MM.1S (cell line): ENCODE measurements at regions not wholly inside any gene's neighbourhood (a gene's known extent, or its start where the extent isn't known, plus 50 kb on each side); places are given as distances from the start of the nearest gene placed in this dataset.

Experiments used
- DNase-seq: peaks from one replicate; pipeline ENCODE4 v3.0.0-alpha.2; 2015
- H2AFZ ChIP-seq: fragments of 300-600 bp; sonication (generic); 2 replicates; pipeline ENCODE4 v1.6.0; 2016; ENCODE audit warnings: antibody characterized with exemption, low read length
- H3F3A ChIP-seq: fragments of 300-600 bp; sonication (generic); 2 replicates; pipeline ENCODE4 v1.6.1; 2016; ENCODE audit warnings: mild to moderate bottlenecking, antibody characterized with exemption, low read length, moderate library complexity, mixed read lengths; ENCODE audit not compliant: insufficient read depth
- H3K27ac ChIP-seq: fragments of 300-600 bp; sonication (generic); 2 replicates; pipeline ENCODE4 v1.5.1; 2016; ENCODE audit warnings: mild to moderate bottlenecking, low read length
- H3K27me3 ChIP-seq: fragments of 300-600 bp; sonication (generic); replicated peaks from 2 replicates; pipeline ENCODE4 v1.6.0; 2016; ENCODE audit warnings: low read length; ENCODE audit not compliant: insufficient read depth
- H3K36me3 ChIP-seq: fragments of 300-600 bp; sonication (generic); replicated peaks from 2 replicates; pipeline ENCODE4 v1.6.1; 2016; ENCODE audit warnings: mild to moderate bottlenecking, low read length, mixed read lengths; ENCODE audit not compliant: insufficient read depth
- H3K4me1 ChIP-seq: fragments of 300-600 bp; sonication (generic); 2 replicates; pipeline ENCODE4 v1.6.1; 2016; ENCODE audit warnings: low read length, mixed read lengths
- H3K4me2 ChIP-seq: fragments of 300-600 bp; sonication (generic); 2 replicates; pipeline ENCODE4 v1.6.0; 2016; ENCODE audit warnings: low read depth, low read length
- H3K4me3 ChIP-seq: fragments of 300-600 bp; sonication (generic); 2 replicates; pipeline ENCODE4 v1.5.1; 2016; ENCODE audit warnings: low read length, mixed read lengths
- H3K79me2 ChIP-seq: fragments of 300-600 bp; sonication (generic); 2 replicates; pipeline ENCODE4 v1.6.1; 2016; ENCODE audit warnings: mixed run types, low read length, mixed read lengths
- H3K9ac ChIP-seq: fragments of 300-600 bp; sonication (generic); 2 replicates; pipeline ENCODE4 v1.6.1; 2016; ENCODE audit warnings: low read length, mixed read lengths
- H3K9me2 ChIP-seq: fragments of 300-600 bp; sonication (generic); replicated peaks from 2 replicates; pipeline ENCODE4 v1.6.1; 2016; ENCODE audit warnings: mild to moderate bottlenecking, low read length, mixed read lengths; ENCODE audit not compliant: insufficient read depth
- H3K9me3 ChIP-seq: fragments of 300-600 bp; sonication (generic); replicated peaks from 2 replicates; pipeline ENCODE4 v1.6.1; 2016; ENCODE audit warnings: mild to moderate bottlenecking, low read length, mixed read lengths; ENCODE audit not compliant: insufficient read depth
- H4K20me1 ChIP-seq: fragments of 300-600 bp; sonication (generic); 2 replicates; pipeline ENCODE4 v1.6.1; 2016; ENCODE audit warnings: mild to moderate bottlenecking, low read length, moderate library complexity, mixed read lengths; ENCODE audit not compliant: insufficient read depth
- EZH2 ChIP-seq: fragments of 300-600 bp; sonication (generic); optimal IDR thresholded peaks from 2 replicates; pipeline ENCODE3; 2017; ENCODE audit warnings: low read depth, mild to moderate bottlenecking, antibody characterized with exemption, low read length, mixed read lengths
- EZH2phosphoT487 ChIP-seq: fragments of 300-600 bp; sonication (generic); IDR thresholded peaks from 2 replicates; pipeline ENCODE4 v1.6.1; 2018; ENCODE audit warnings: antibody characterized with exemption, low read length
- TF ChIP-seq, protein P1 (sequence below): fragments of 300-600 bp; sonication (generic); IDR thresholded peaks from 2 replicates; pipeline ENCODE4 v1.5.1; 2016; ENCODE audit warnings: antibody characterized with exemption, low read length, mixed read lengths

DNA sequence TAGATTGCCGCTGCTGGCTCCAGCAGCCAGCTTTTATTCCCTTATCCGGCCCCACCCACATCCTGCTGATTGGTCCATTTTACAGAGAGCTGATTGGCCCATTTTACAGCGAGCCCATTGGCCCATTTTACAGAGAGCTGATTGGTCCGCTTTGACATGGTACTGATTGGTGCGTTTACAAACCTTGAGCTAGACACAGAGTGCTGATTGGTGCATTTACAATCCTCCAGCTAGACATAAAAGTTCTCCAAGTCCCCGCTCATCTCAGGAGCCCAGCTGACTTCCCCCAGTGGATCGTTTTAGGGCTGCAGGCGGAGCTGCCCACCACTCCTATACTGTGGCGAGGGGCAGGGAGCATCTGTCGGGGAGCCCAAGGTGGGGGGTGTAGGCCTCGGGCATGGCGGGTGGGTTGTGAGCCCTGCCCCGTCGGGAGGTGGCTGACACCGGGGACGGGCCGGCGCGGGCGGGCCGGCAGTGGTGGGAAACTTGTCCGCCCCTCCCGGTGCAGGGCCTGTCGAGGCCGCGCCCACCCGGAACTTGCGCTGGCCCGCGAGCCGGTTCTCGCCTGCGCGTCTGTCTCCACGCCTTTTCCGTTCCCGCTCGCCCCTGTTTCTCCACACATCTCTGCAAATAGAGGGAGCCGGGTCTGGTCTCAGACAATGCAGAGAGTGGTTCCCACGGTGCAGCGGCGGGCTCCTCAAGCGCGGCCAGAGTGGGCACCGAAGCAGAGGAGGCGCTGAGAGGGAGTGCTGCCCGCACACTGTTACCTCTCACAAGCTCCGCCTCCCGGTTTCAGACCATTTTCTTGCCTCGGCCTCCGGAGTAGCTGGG is 86.1 kb upstream of the STMND1 start:
- H3K9me2 ChIP-seq: no peaks in the 10 kb centered on the region
- no peaks in the 10 kb centered on the region for H3K36me3 ChIP-seq
- H3F3A ChIP-seq: no peaks in the 10 kb centered on the region
- no peak for TF ChIP-seq EZH2phosphoT487
- TF ChIP-seq EZH2: no peak
- TF ChIP-seq, protein P1, sequence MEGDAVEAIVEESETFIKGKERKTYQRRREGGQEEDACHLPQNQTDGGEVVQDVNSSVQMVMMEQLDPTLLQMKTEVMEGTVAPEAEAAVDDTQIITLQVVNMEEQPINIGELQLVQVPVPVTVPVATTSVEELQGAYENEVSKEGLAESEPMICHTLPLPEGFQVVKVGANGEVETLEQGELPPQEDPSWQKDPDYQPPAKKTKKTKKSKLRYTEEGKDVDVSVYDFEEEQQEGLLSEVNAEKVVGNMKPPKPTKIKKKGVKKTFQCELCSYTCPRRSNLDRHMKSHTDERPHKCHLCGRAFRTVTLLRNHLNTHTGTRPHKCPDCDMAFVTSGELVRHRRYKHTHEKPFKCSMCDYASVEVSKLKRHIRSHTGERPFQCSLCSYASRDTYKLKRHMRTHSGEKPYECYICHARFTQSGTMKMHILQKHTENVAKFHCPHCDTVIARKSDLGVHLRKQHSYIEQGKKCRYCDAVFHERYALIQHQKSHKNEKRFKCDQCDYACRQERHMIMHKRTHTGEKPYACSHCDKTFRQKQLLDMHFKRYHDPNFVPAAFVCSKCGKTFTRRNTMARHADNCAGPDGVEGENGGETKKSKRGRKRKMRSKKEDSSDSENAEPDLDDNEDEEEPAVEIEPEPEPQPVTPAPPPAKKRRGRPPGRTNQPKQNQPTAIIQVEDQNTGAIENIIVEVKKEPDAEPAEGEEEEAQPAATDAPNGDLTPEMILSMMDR: no peak
- DNase-seq: no peak
- no peak overlapping the region for H3K27ac ChIP-seq
- H3K4me1 ChIP-seq: no peaks in the 10 kb centered on the region
- no peaks in the 10 kb centered on the region for H3K9me3 ChIP-seq
- no peaks in the 10 kb centered on the region for H4K20me1 ChIP-seq
- H3K79me2 ChIP-seq: no peaks in the 10 kb centered on the region
- no peak overlapping the region for H2AFZ ChIP-seq
- no peak overlapping the region for H3K9ac ChIP-seq
- H3K4me2 ChIP-seq: no peak overlapping the region
- H3K4me3 ChIP-seq: no peak overlapping the region
- H3K27me3 ChIP-seq: no peaks in the 10 kb centered on the region

DNA sequence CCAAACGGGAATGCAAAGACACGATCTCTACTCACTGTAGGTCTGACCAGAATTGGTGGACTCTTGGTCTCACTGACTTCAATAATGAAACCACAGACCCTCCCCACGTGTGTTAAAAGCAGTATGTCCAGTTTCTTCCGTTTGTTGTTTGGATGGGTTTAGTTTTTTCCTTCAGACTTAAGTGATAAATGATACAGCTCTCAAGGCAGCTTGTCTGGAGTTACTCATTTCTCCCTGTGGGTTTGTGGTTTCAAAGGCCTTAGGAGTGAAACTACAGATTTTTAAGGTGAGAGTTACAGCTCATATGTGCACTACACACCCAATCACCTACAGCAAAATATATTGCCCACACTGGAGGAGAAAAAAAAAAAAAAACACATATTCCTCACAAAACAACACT is 86.7 kb upstream of the STMND1 start:
- Histone ChIP-seq H3F3A (no peaks in the 10 kb centered on the region), H3K27ac (no peak overlapping the region), H3K36me3 (no peaks in the 10 kb centered on the region), H3K9me3 (no peaks in the 10 kb centered on the region), H3K4me2 (no peak overlapping the region), H3K9ac (no peak overlapping the region), H3K9me2 (no peaks in the 10 kb centered on the region), H3K79me2 (no peaks in the 10 kb centered on the region), H3K27me3 (no peaks in the 10 kb centered on the region), H3K4me3 (no peak overlapping the region), H4K20me1 (no peaks in the 10 kb centered on the region), H2AFZ (no peak overlapping the region), H3K4me1 (no peaks in the 10 kb centered on the region)
- TF ChIP-seq EZH2 (no peak), EZH2phosphoT487 (no peak)
- TF ChIP-seq, protein P1: no peak
- peak; percentile 62 for DNase-seq

DNA sequence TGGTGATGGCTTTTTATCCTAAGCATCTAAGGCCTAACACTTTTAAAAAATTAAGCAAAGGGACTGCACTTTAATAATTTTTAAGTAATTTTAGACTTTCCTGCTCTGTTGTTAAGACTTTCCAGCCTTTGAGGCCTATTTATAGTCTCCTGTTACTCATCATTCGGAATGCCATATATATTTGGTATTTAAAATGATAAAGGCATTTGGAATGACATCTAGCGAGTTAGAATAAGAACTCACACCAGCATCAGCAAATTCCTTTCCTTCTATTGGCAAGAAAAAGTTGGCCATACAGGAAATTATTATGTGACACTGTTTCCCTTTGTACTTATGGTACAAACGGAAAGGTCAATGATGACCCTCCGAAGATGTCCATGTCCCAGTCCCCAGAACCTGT is 88.1 kb upstream of the STMND1 start:
- no peaks in the 10 kb centered on the region for H3K27me3 ChIP-seq
- no peak for DNase-seq
- no peak for TF ChIP-seq EZH2
- no peak for TF ChIP-seq EZH2phosphoT487
- TF ChIP-seq, protein P1: no peak

More for the DNA sequence above, 88.1 kb upstream of the STMND1 start:
- H3K4me1 ChIP-seq: no peaks in the 10 kb centered on the region
- no peak overlapping the region for H3K9ac ChIP-seq
- H3K27ac ChIP-seq: no peak overlapping the region
- H3K9me3 ChIP-seq: no peaks in the 10 kb centered on the region
- no peak overlapping the region for H2AFZ ChIP-seq
- H3F3A ChIP-seq: no peaks in the 10 kb centered on the region
- H3K4me2 ChIP-seq: no peak overlapping the region
- H3K4me3 ChIP-seq: no peak overlapping the region
- H4K20me1 ChIP-seq: no peaks in the 10 kb centered on the region
- H3K9me2 ChIP-seq: no peaks in the 10 kb centered on the region
- no peaks in the 10 kb centered on the region for H3K79me2 ChIP-seq
- no peaks in the 10 kb centered on the region for H3K36me3 ChIP-seq
